OCI-LY3 (cell line): ENCODE measurements at regions not wholly inside any gene's neighbourhood (a gene's known extent, or its start where the extent isn't known, plus 50 kb on each side); places are given as distances from the start of the nearest gene placed in this dataset.

Experiments used
- CTCF ChIP-seq: fragments of 200-600, 300-600 bp; sonication (generic); IDR thresholded peaks from 2 replicates; pipeline ENCODE4 v1.5.1; 2014; ENCODE audit warnings: antibody characterized with exemption, low read length, low read depth
- EZH2phosphoT487 ChIP-seq: fragments of 200-600 bp; shearing (Covaris generic); IDR thresholded peaks from 2 replicates; pipeline ENCODE4 v1.6.1; 2018; ENCODE audit warnings: antibody characterized with exemption, mixed run types, low read depth

GRCh38 chr12:3958534-3958933, 85.3 kb upstream of the PARP11 start:
- TF ChIP-seq CTCF, result no peak
- TF ChIP-seq EZH2phosphoT487, result no peak
